Erythroblast (primary cell): ENCODE measurements at regions not wholly inside any gene's neighbourhood (a gene's known extent, or its start where the extent isn't known, plus 50 kb on each side); places are given as distances from the start of the nearest gene placed in this dataset.

Source experiments
- GATA1 ChIP-seq: IDR thresholded peaks from 2 replicates; pipeline ENCODE4 v1.6.1; 2011; ENCODE audit warnings: low read depth, mild to moderate bottlenecking, control low read depth, low read length, moderate library complexity
- POLR2A ChIP-seq: IDR thresholded peaks from 2 replicates; pipeline ENCODE4 v1.6.1; 2011; ENCODE audit warnings: mild to moderate bottlenecking, low read length

DNA sequence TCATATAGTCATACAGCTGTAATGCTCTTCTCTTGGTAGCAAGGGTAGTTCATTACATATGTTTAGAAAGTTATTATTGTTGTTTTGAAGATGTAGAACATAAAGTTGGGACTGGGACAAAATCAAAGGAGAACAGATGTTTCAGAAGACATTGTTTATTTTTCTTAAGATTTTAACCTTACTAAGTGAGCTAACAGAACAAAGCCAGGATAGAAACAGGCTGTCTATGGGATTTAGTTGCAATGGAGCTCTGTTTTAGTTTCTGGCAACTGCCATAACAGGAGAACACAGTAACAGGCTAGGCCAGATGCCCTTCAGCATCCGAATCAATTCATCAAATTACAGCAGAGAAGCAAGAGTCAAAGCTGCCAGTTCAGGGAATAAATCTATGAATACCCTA is 382.4 kb downstream of the ARL4A start:
- TF ChIP-seq POLR2A (no peak), GATA1 (no peak)
